Activated CD4-positive, CD25-positive, alpha-beta regulatory T cell treated with anti-CD3 and anti-CD28 coated beads, Interleukin-2, amount 50 U/mL, for 72 hours (primary cell): ENCODE measurements at regions not wholly inside any gene's neighbourhood (a gene's known extent, or its start where the extent isn't known, plus 50 kb on each side); places are given as distances from the start of the nearest gene placed in this dataset.

Source experiments
- DNase-seq: peaks from one replicate; pipeline ENCODE4 v3.0.0; 2021

DNA sequence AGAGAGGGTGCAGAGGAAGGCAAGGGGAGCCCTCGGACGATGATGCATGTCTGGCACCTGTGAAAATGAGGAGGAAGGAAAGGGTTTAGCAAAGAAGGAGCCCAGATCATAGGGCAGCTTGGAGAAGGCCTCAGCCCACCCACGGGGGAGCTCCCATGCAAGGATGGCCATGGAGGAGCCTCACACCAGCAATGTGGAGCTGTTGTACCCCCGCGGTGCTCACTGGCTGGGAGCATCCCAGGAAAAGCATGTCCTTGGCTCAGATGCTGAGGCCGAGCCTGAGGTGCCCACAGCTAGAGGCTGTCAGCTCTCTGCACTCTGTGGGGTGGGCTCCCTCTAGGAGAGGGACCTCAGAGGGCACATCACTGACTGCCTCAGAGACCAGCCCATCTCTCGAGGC is 622.6 kb downstream of the AACS start:
- DNase-seq: no peak

GRCh38 chr12:125688223-125688622 is 623.0 kb downstream of the AACS start:
- DNase-seq: no peak

- DNase-seq: no peak
Measured at GRCh38 chr12:125688881-125689280, 623.6 kb downstream of the AACS start.

DNA sequence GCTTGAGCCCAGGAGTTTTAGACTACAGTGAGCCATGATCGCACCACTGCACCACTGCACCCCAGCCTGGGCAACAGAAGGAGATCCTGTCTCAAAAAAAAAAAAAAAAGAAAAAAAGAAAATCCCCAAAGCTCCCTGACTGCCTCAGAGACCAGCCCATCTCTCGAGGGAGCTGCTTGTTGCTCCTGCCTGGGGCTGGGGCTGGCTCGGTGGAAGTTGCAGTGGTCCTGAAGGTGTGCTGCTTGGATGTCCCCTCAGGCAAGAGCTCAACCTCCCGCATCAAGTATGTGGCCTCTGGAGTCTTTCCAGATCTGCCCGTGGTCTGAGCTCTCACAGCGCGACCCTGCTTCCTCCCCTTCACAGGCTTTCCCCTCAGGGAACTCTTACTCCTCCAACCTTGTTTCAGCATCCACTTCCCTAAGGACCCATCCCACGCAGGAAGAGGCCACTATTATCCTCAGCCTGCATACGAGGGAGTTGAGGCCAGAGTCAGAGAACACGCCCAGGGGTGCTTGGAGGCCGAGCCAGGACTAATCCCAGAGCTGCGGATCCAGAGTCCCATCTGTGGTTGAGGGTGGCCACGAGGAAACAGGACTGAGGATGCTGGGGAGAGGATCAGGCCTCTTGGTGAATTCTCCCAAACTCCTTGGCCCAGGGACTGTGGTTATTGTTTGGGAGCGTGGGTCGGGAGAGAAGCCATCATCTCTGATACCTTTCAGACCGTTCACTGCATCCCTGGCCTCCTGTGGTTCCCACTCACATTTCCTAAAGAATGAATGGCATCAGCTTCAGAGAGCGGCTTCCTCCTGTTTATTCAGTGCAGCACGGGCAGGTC is 624.6 kb downstream of the AACS start:
- DNase-seq: no peak

DNA sequence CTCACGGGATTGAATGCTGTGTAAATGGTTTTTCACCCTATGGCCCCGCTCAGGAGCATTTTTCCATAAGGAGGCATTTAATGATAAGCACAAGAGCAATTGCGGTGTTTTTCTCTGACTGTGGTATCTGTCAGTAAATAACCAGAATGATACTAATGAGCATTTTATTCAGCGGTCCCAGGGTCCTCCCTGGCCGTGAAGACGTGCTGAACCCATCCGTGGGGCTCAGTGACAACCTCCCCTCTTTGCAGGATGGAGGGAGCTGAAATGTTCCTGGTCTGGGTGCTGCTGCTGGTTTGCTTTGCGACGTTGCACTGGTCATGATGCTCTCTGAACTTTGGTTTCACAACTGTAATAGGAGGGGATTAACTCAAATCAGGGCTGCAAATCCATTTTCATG is 625.6 kb downstream of the AACS start:
- no peak for DNase-seq

GRCh38 chr12:125696054-125696453 is 630.8 kb downstream of the AACS start:
- no peak for DNase-seq

GRCh38 chr12:125704803-125705202 is 639.6 kb downstream of the AACS start:
- no peak for DNase-seq

DNA sequence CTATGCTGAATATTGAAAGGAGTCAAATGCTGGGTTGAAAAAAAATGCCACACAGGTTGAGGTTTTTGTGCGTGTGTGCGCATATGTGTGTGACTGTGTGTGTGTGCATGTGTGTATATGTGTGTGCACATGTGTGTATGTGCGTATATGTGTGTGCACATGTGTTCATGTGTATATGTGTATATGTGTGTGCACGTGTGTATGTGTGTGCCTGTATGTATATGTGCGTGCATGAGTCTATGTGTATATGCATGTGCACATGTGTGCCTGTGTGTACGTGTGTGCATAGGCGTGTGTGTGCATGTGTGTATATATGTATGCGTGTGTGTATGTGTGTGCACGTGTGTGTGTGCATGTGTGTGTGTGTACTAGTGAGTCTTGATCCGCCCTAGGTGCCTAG is 655.7 kb downstream of the AACS start:
- no peak for DNase-seq

DNA sequence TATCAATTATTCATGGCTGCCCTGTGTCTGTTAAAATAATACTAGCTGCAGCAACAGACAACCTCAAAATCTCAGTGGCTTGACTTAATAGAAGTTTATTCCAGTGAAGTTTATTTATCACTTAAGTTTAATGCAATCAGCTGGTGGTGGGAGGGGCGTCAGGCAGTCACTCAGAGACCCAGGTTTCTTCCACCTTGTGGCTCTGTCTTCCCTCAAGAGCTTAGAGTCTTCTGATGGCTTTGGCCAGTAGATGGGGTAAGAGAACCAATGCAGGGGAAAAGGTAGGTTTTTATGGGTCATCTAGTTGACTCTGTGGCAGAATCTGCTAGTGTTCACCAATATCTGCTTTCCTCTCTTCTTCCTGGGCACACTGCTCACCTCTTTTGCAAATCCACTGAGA is 668.9 kb downstream of the AACS start:
- DNase-seq: no peak

- no peak for DNase-seq
Measured at GRCh38 chr12:125738211-125738610, 673.0 kb downstream of the AACS start.

DNA sequence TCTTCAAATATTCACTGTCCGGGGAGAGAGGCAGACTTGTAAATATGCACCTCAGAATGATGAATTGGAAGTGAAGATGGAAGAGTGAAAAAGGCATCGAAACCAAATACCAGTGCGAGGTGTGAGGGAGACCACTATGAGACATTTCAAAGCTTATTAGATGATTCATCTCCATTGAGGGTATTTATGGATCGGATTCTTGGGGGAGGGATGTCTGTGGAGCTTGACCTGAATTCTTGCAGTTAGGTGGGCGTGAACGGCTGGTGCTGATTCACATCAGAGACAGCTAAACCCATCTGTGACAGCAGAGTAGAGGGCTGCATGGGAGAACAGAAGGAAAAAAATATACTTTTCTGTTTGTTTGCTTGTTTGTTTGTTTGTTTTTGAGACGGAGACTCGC is 677.2 kb downstream of the AACS start:
- DNase-seq: no peak

GRCh38 chr12:125744201-125744600 is 679.0 kb downstream of the AACS start:
- no peak for DNase-seq

DNA sequence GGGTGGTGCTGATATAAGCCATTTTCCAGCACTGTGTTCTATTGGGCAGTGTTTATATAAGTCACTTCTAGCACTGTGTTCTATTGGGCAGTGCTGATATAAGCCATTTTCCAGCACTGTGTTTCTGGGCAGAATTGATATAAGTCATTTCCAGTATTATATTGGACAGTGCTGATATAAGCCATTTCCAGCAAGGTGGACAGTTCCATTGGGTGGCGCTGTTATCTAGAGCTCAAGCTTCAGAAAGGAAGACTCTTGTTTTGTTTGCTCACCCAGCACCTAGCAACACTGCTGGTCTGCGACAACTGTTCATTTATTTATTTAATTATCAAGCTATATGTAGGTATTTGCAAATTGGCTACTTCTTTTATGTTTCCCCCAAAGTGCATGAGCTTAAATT is 690.3 kb downstream of the AACS start:
- no peak for DNase-seq

DNA sequence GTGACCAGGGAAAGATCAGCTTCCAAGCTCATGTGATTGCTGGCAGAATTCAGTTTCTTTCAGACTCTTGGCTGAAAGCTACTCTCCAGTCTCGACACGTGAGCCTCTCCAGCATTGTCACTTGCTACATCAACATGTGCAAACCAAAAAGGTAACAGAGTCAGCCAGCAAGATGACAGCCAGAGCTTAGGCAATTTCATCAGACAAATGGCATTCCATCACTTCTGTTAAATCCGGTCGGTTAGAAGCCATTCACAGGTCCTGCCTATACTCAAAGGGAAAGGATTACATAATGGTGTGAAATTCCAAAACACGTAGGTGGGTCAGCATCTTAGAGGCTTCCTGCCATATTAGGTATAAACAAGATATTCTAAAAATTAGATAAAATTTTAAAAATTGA is 700.9 kb downstream of the AACS start:
- no peak for DNase-seq

- no peak for DNase-seq
Measured at GRCh38 chr12:125772403-125772802, 707.2 kb downstream of the AACS start.

- DNase-seq: no peak
Measured at GRCh38 chr12:125773033-125773640, 707.9 kb downstream of the AACS start.

- DNase-seq: no peak
Measured at GRCh38 chr12:125775507-125775906, 710.3 kb downstream of the AACS start.

DNA sequence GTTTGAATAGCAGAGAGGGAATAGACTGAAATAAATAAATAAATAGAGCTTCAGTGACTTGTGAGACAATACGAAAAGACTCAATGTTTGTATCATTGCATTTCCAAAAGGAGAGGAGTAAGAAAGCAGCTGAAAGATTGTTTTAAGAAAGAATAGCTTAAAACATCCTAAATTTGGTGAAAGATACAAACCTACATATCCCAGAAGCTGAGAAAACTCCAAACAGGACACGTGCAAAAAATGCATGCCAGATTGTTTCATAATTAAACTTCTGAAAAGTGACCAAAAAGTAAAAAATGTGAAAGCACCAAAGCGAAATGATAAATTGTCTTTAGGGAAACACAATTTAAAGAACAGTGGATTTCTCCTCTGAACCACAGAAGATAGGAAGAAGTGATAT is 711.0 kb downstream of the AACS start:
- DNase-seq: no peak

- no peak for DNase-seq
Measured at GRCh38 chr12:125786143-125786542, 720.9 kb downstream of the AACS start.

DNA sequence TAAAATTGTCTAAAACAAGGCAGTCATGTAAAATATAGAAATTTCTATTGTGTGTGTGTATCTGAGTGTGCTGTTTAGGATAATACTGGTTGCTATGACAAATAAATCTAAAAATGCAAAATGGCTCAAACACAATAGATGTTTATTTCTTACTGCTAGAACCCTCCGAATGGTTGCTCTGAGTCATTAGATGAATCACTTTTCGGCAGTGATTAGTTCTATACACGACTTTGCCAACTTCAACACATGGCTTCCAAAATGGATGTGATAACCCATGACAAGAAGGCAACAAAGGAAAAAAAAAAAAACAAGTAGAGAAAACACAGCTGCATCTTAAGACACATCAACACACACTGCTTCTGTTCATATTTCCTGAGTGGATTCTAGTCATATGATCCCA is 729.2 kb downstream of the AACS start:
- no peak for DNase-seq

DNA sequence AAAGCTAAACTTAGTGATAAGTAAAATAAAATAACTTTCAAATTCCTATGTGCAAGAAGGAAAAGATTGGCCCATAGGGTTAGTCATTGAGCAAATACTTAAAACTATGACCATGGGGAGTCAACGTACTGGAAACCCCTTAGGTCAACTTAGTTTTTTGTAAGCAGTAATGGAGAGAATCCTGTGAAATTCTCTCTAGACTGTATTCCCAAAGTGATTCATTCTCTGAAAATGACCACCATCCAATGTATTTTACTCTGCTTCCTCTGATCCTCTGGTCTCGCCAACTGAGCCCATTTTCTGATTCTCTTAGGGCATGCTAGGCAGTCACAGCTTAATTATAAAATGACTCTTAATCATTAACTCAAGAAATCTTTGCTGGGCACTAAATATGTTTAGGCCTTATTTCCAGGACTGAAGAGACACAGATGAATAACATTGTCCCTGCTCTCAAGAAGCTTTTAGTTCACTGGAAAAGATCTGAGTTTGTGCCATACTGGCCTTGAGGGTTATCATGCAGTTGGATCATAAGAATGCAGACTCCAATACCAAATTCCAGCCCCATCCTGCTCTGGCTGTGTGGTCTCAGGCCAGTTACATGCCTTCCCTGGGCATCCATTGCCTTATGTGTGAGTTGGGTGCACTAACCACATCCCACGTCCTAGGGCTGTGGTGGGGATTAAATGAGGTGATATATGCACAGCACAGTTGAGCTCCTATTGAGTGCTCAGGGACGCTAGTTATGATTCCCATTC is 732.4 kb downstream of the AACS start:
- no peak for DNase-seq

- no peak for DNase-seq
Measured at GRCh38 chr12:125804660-125805059, 739.4 kb downstream of the AACS start.

GRCh38 chr12:125824276-125824675 is 759.0 kb downstream of the AACS start:
- no peak for DNase-seq

DNA sequence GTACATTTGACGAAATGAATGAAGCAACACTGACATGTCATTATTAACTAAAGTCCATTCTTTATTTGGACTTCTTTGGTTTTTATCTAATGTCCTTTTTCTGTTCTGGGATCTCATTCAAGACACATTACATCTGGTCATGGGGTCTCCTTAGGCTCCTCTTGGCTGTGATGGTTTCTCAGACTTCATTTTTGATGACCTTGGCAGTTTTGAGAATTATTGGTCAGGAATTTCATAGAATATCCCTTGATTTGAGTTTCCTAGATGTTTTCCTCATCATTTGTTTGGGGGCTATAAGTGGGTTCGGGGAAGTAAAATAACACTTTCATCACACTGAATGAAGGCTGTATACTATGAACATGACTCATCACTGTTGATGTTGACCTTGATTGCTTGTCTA is 770.6 kb downstream of the AACS start:
- no peak for DNase-seq
